Naive thymus-derived CD4-positive, alpha-beta T cell (primary cell): ENCODE measurements at regions not wholly inside any gene's neighbourhood (a gene's known extent, or its start where the extent isn't known, plus 50 kb on each side); places are given as distances from the start of the nearest gene placed in this dataset.
A peak's percentile ranks its signal among the peaks of the same experiment; 100 is the strongest.

Experiments
- ATAC-seq: fragments of 150-1000 bp; cut with Tn5 transposase; 2 replicates; pipeline ENCODE4 v1.10.0; 2021; ENCODE audit warnings: mild to moderate bottlenecking, moderate library complexity
- CTCF ChIA-PET: fragments of 350-600 bp; sonication (Branson Sonifier 250); formaldehyde crosslinking; loops from one replicate; lab custom pipeline; 2021; ENCODE audit warnings: antibody characterized with exemption; lab: Charles Lee
- POLR2A ChIA-PET: fragments of 350-600 bp; sonication (Branson Sonifier 250); formaldehyde crosslinking; loops from one replicate; lab custom pipeline; 2021; ENCODE audit warnings: antibody characterized with exemption, inconsistent platforms; lab: Charles Lee
- DNase-seq, 9 donors: peaks; one replicate each; pipeline versions ENCODE4 v3.0.0 to v3.0.0-alpha.2; 2020 to 2022; ENCODE audit warnings: mixed read lengths in 1 of 9
- H3K27ac ChIP-seq: one replicate; pipeline ENCODE4 v1.7.0; 2013; ENCODE audit warnings: mild to moderate bottlenecking, low read depth, low read length, moderate library complexity
- H3K27me3 ChIP-seq, 2 donors: one replicate each; pipeline ENCODE4 v1.7.0; 2013; ENCODE audit warnings: low read length in 2 of 2, mild to moderate bottlenecking in 2 of 2, moderate library complexity in 2 of 2; ENCODE audit not compliant: control insufficient read depth in 2 of 2, insufficient read depth in 2 of 2
- H3K36me3 ChIP-seq, 3 experiments: 1 replicate in 2 of 3; 2 replicates in 1 of 3; pipeline ENCODE4 v1.7.0; 2013; ENCODE audit warnings: low read length in 3 of 3, mild to moderate bottlenecking in 3 of 3, moderate library complexity in 1 of 3; ENCODE audit not compliant: insufficient read depth in 3 of 3, control insufficient read depth in 2 of 3
- H3K4me1 ChIP-seq, 2 donors: one replicate each; pipeline ENCODE4 v1.7.0; 2013; ENCODE audit warnings: low read length in 2 of 2, mild to moderate bottlenecking in 2 of 2, moderate library complexity in 1 of 2; ENCODE audit not compliant: control insufficient read depth in 2 of 2, insufficient read depth in 2 of 2
- H3K4me3 ChIP-seq: 2 replicates; pipeline ENCODE4 v1.7.0; 2013; ENCODE audit warnings: mild to moderate bottlenecking, low read length
- H3K9me3 ChIP-seq, 3 experiments: 1 replicate in 2 of 3; 2 replicates in 1 of 3; pipeline ENCODE4 v1.7.0; 2013; ENCODE audit warnings: low read length in 3 of 3; ENCODE audit not compliant: control insufficient read depth in 2 of 3
- H3K27ac Mint-ChIP-seq, 9 donors: one replicate each; pipeline ENCODE4 v1.8.0; 2020 to 2022; ENCODE audit warnings: mixed read lengths in 9 of 9, mild to moderate bottlenecking in 8 of 9, moderate library complexity in 5 of 9, inconsistent platforms in 2 of 9
- H3K27me3 Mint-ChIP-seq, 5 donors: one replicate each; pipeline ENCODE4 v1.8.0; 2021 to 2022; ENCODE audit warnings: mixed read lengths in 5 of 5, mild to moderate bottlenecking in 1 of 5
- H3K36me3 Mint-ChIP-seq, 5 donors: one replicate each; pipeline ENCODE4 v1.8.0; 2020 to 2022; ENCODE audit warnings: mixed read lengths in 5 of 5, mild to moderate bottlenecking in 3 of 5, inconsistent platforms in 1 of 5
- H3K4me1 Mint-ChIP-seq, 7 donors: one replicate each; pipeline ENCODE4 v1.8.0; 2020 to 2022; ENCODE audit warnings: mixed read lengths in 7 of 7, mild to moderate bottlenecking in 3 of 7, inconsistent platforms in 1 of 7
- H3K4me3 Mint-ChIP-seq, 10 donors: one replicate each; pipeline ENCODE4 v1.8.0; 2020 to 2022; ENCODE audit warnings: mild to moderate bottlenecking in 10 of 10, mixed read lengths in 10 of 10, moderate library complexity in 6 of 10, inconsistent platforms in 2 of 10
- H3K9me3 Mint-ChIP-seq, 11 donors: one replicate each; pipeline ENCODE4 v1.8.0; 2020 to 2022; ENCODE audit warnings: mixed read lengths in 11 of 11, mild to moderate bottlenecking in 4 of 11, inconsistent platforms in 1 of 11, moderate library complexity in 1 of 11
- intact Hi-C, 2 donors: fragments of 100-400 bp; cut with micrococcal nuclease; formaldehyde crosslinking; loops; one replicate each; pipeline ENCODE4 v1.15.1; 2023

DNA sequence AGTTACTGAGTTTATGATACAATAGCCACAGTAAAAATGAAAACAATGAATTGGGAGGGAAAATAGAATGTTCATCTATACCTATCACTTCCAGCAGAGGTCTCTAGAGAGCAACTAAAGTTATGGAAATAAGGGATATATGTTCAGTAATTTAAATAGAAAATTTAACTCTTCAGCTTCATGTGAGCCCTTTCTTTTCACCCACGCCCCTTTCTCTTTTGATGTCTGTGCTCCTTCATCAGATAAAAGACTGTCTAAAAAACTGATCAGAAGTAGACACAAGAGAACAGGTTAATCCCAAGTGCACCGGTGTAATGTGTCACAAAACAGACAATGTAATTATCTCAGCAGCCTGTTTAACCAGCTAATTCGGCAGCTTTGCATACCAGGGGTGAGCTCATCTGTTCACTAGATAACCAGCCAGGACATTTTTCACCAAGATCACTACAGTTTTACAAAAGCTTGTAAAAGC is 238.5 kb upstream of the ERBB4 start:
- peak in 6 of 9 donors; percentile 6 to 46 (median 18) for DNase-seq
- no peaks in the 10 kb centered on the region for H3K27me3 ChIP-seq
- H3K9me3 ChIP-seq: no peaks in the 10 kb centered on the region
- no peak overlapping the region for H3K4me3 ChIP-seq
- H3K27ac ChIP-seq: no peak overlapping the region
- Mint-ChIP-seq H3K36me3 (no peaks in the 10 kb centered on the region), H3K4me3 (peak overlapping the region in 1 of 10 donors; percentile 37), H3K4me1 (peaks cover 0 to 5% (median 0%) of the 10 kb centered on the region in 7 donors), H3K27ac (no peak overlapping the region), H3K27me3 (no peaks in the 10 kb centered on the region), H3K9me3 (no peaks in the 10 kb centered on the region)
- intact Hi-C loops: loop anchor here (1.0 kb wide), 2 partner anchors 376 to 469 kb away; no protein-coding TSS in a partner anchor
- POLR2A ChIA-PET: no interaction called here
- no peaks in the 10 kb centered on the region for H3K4me1 ChIP-seq
- peak; percentile 54 for ATAC-seq
- no peaks in the 10 kb centered on the region for H3K36me3 ChIP-seq
- CTCF ChIA-PET: interaction anchor here (3.2 kb wide), 1 partner anchor 376 kb away, joined by 17 read pairs; no protein-coding TSS in a partner anchor

GRCh38 chr2:212773808-212774339 is 235.3 kb upstream of the ERBB4 start:
- ChIA-PET CTCF (no interaction called here), POLR2A (no interaction called here)
- no peaks in the 10 kb centered on the region for H3K27me3 ChIP-seq
- Mint-ChIP-seq H3K4me1 (peaks cover 0 to 5% (median 0%) of the 10 kb centered on the region in 7 donors), H3K9me3 (no peaks in the 10 kb centered on the region), H3K36me3 (no peaks in the 10 kb centered on the region), H3K27ac (no peak overlapping the region), H3K4me3 (no peak overlapping the region), H3K27me3 (no peaks in the 10 kb centered on the region)
- no peak for ATAC-seq
- no peaks in the 10 kb centered on the region for H3K4me1 ChIP-seq
- no peak overlapping the region for H3K27ac ChIP-seq
- DNase-seq: no peak
- no peaks in the 10 kb centered on the region for H3K9me3 ChIP-seq
- intact Hi-C loops: no loop called here
- H3K4me3 ChIP-seq: no peak overlapping the region
- no peaks in the 10 kb centered on the region for H3K36me3 ChIP-seq

- ATAC-seq (no peak), DNase-seq (no peak)
- CTCF ChIA-PET: no interaction called here
- POLR2A ChIA-PET: no interaction called here
- Histone ChIP-seq H3K27me3 (no peaks in the 10 kb centered on the region), H3K9me3 (no peaks in the 10 kb centered on the region), H3K36me3 (no peaks in the 10 kb centered on the region), H3K4me1 (no peaks in the 10 kb centered on the region), H3K4me3 (no peak overlapping the region), H3K27ac (no peak overlapping the region)
- Mint-ChIP-seq H3K4me3 (no peak overlapping the region), H3K36me3 (no peaks in the 10 kb centered on the region), H3K27me3 (no peaks in the 10 kb centered on the region), H3K4me1 (no peaks in the 10 kb centered on the region), H3K27ac (no peak overlapping the region), H3K9me3 (peaks cover 0 to 1% (median 0%) of the 10 kb centered on the region in 11 donors)
- intact Hi-C loops: no loop called here
Observed at GRCh38 chr2:212770240-212770639, 231.6 kb upstream of the ERBB4 start.

- Mint-ChIP-seq H3K27ac (no peak overlapping the region), H3K4me1 (no peaks in the 10 kb centered on the region), H3K27me3 (no peaks in the 10 kb centered on the region), H3K36me3 (no peaks in the 10 kb centered on the region), H3K4me3 (no peak overlapping the region), H3K9me3 (peaks cover 0 to 2% (median 0%) of the 10 kb centered on the region in 11 donors)
- ChIA-PET CTCF (no interaction called here), POLR2A (no interaction called here)
- DNase-seq: no peak
- ATAC-seq: no peak
- Histone ChIP-seq H3K9me3 (no peaks in the 10 kb centered on the region), H3K4me3 (no peak overlapping the region), H3K36me3 (no peaks in the 10 kb centered on the region), H3K4me1 (no peaks in the 10 kb centered on the region), H3K27me3 (no peaks in the 10 kb centered on the region), H3K27ac (no peak overlapping the region)
- intact Hi-C loops: no loop called here
Observed at GRCh38 chr2:212766921-212767320, 228.3 kb upstream of the ERBB4 start.

GRCh38 chr2:212752730-212753351 is 214.2 kb upstream of the ERBB4 start:
- no peak for DNase-seq
- ChIA-PET POLR2A (no interaction called here), CTCF (no interaction called here)
- no peaks in the 10 kb centered on the region for H3K27me3 Mint-ChIP-seq
- H3K27ac ChIP-seq: no peak overlapping the region
- ATAC-seq: no peak
- no peak overlapping the region for H3K4me3 ChIP-seq
- H3K27ac Mint-ChIP-seq: no peak overlapping the region
- intact Hi-C loops: no loop called here
- H3K9me3 Mint-ChIP-seq: peaks cover 2 to 42% (median 21%) of the 10 kb centered on the region in 11 donors
- H3K27me3 ChIP-seq: no peaks in the 10 kb centered on the region
- H3K9me3 ChIP-seq: no peaks in the 10 kb centered on the region
- H3K4me1 Mint-ChIP-seq: no peaks in the 10 kb centered on the region
- no peaks in the 10 kb centered on the region for H3K4me1 ChIP-seq
- no peak overlapping the region for H3K4me3 Mint-ChIP-seq
- H3K36me3 Mint-ChIP-seq: peaks cover 0 to 6% (median 0%) of the 10 kb centered on the region in 5 donors
- no peaks in the 10 kb centered on the region for H3K36me3 ChIP-seq

DNA sequence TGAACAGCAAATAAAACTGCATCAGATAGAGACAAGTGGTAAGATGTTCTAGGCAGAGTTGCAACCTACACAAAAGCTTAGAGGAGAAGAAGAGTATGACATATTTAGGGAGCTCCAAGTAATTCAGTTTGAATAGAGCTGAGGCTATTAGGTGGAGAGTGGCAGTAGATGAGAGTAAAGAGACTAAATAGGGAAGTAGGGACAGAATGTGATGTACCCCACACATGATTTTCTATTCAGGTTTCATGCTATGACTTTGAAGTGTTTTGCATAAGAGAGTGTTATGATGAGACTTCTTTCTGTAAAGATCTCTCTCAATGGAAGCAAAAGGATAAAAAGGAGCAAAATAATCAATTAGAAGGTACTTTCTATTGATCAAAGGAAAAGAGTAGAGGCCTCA is 206.8 kb upstream of the ERBB4 start:
- Mint-ChIP-seq H3K36me3 (no peaks in the 10 kb centered on the region), H3K4me3 (no peak overlapping the region), H3K4me1 (no peaks in the 10 kb centered on the region), H3K27me3 (no peaks in the 10 kb centered on the region), H3K27ac (no peak overlapping the region), H3K9me3 (peaks cover 0 to 4% (median 0%) of the 10 kb centered on the region in 11 donors)
- ATAC-seq (no peak), DNase-seq (no peak)
- intact Hi-C loops: no loop called here
- no peaks in the 10 kb centered on the region for H3K4me1 ChIP-seq
- ChIA-PET POLR2A (no interaction called here), CTCF (no interaction called here)
- H3K27ac ChIP-seq: no peak overlapping the region
- no peak overlapping the region for H3K4me3 ChIP-seq
- H3K27me3 ChIP-seq: no peaks in the 10 kb centered on the region
- H3K36me3 ChIP-seq: no peaks in the 10 kb centered on the region
- H3K9me3 ChIP-seq: no peaks in the 10 kb centered on the region
